Activated T-cell treated with anti-CD3 and anti-CD28 coated beads, Interleukin-2, amount 50 U/mL, for 1 hour (primary cell): ENCODE measurements at regions not wholly inside any gene's neighbourhood (a gene's known extent, or its start where the extent isn't known, plus 50 kb on each side); places are given as distances from the start of the nearest gene placed in this dataset.

Source experiments
- DNase-seq: peaks from one replicate; pipeline ENCODE4 v3.0.0-alpha.2; 2020

GRCh38 chr7:46391231-46392201 is 470.4 kb upstream of the IGFBP3 start:
- no peak for DNase-seq

GRCh38 chr7:46390042-46390441 is 469.0 kb upstream of the IGFBP3 start:
- DNase-seq, result no peak

GRCh38 chr7:46389146-46389545 is 468.1 kb upstream of the IGFBP3 start:
- no peak for DNase-seq

GRCh38 chr7:46387646-46388045 is 466.6 kb upstream of the IGFBP3 start:
- DNase-seq, result no peak

- DNase-seq, result no peak
Observed at GRCh38 chr7:46386428-46387399, 465.6 kb upstream of the IGFBP3 start.

- DNase-seq, result no peak
Observed at GRCh38 chr7:46385662-46386309, 464.7 kb upstream of the IGFBP3 start.

- DNase-seq, result no peak
Observed at GRCh38 chr7:46383605-46384004, 462.5 kb upstream of the IGFBP3 start.

GRCh38 chr7:46369933-46370654 is 449.0 kb upstream of the IGFBP3 start:
- no peak for DNase-seq

- no peak for DNase-seq
Observed at GRCh38 chr7:46368871-46369270, 447.8 kb upstream of the IGFBP3 start.

GRCh38 chr7:46366526-46366925 is 445.5 kb upstream of the IGFBP3 start:
- DNase-seq, result no peak

- no peak for DNase-seq
Observed at GRCh38 chr7:46363688-46364087, 442.6 kb upstream of the IGFBP3 start.

- no peak for DNase-seq
Observed at GRCh38 chr7:46360811-46361210, 439.7 kb upstream of the IGFBP3 start.

- no peak for DNase-seq
Observed at GRCh38 chr7:46360296-46360695, 439.2 kb upstream of the IGFBP3 start.

- DNase-seq, result no peak
Observed at GRCh38 chr7:46357851-46358250, 436.8 kb upstream of the IGFBP3 start.

- DNase-seq, result no peak
Observed at GRCh38 chr7:46357290-46357689, 436.2 kb upstream of the IGFBP3 start.

GRCh38 chr7:46356371-46356770 is 435.3 kb upstream of the IGFBP3 start:
- no peak for DNase-seq

- no peak for DNase-seq
Observed at GRCh38 chr7:46355331-46355730, 434.3 kb upstream of the IGFBP3 start.

- peak; percentile 19 for DNase-seq
Observed at GRCh38 chr7:46352004-46352954, 431.2 kb upstream of the IGFBP3 start.

GRCh38 chr7:46349490-46349889 is 428.4 kb upstream of the IGFBP3 start:
- DNase-seq, result no peak

- no peak for DNase-seq
Observed at GRCh38 chr7:46344533-46344932, 423.5 kb upstream of the IGFBP3 start.

- DNase-seq, result no peak
Observed at GRCh38 chr7:46343802-46344201, 422.7 kb upstream of the IGFBP3 start.
